Stimulated activated CD4-positive, alpha-beta T cell treated with anti-CD3 and anti-CD28 coated beads, Interleukin-1b, Interleukin-23, amount 100 ng/mL, for 4 hours (primary cell): ENCODE measurements at regions not wholly inside any gene's neighbourhood (a gene's known extent, or its start where the extent isn't known, plus 50 kb on each side); places are given as distances from the start of the nearest gene placed in this dataset.
"Not testable (repeated sequence)": the region's sequence is repeated elsewhere in the genome, so short reads cannot be mapped to it uniquely, and the experiment has no call there.

Source experiments
- DNase-seq, 2 donors: peaks; one replicate each; pipeline ENCODE4 v3.0.0-alpha.2; 2020; ENCODE audit warnings: low read depth in 2 of 2

GRCh38 chr5:126044111-126044668, 379.0 kb upstream of the GRAMD2B start:
- no peak for DNase-seq

GRCh38 chr5:126044931-126045565, 378.2 kb upstream of the GRAMD2B start:
- DNase-seq, result no peak

GRCh38 chr5:126046318-126046717, 376.9 kb upstream of the GRAMD2B start:
- no peak for DNase-seq

- DNase-seq, result no peak
Observed at GRCh38 chr5:126046846-126047571, 376.2 kb upstream of the GRAMD2B start.

- DNase-seq, result no peak
Observed at GRCh38 chr5:126052120-126052519, 371.1 kb upstream of the GRAMD2B start.

- no peak for DNase-seq
Observed at GRCh38 chr5:126052791-126053190, 370.4 kb upstream of the GRAMD2B start.

- no peak for DNase-seq
Observed at GRCh38 chr5:126053630-126054029, 369.6 kb upstream of the GRAMD2B start.

GRCh38 chr5:126054577-126055347, 368.4 kb upstream of the GRAMD2B start:
- DNase-seq, result no peak

GRCh38 chr5:126055348-126055729, 367.9 kb upstream of the GRAMD2B start:
- no peak for DNase-seq

GRCh38 chr5:126056352-126056751, 366.9 kb upstream of the GRAMD2B start:
- no peak for DNase-seq

GRCh38 chr5:126056851-126057622, 366.2 kb upstream of the GRAMD2B start:
- DNase-seq, result no peak

- DNase-seq, result not testable (repeated sequence)
Observed at GRCh38 chr5:126058392-126058791, 364.8 kb upstream of the GRAMD2B start.

GRCh38 chr5:126062398-126063221, 360.6 kb upstream of the GRAMD2B start:
- no peak for DNase-seq

- DNase-seq, result no peak
Observed at GRCh38 chr5:126065061-126065460, 358.1 kb upstream of the GRAMD2B start.

- DNase-seq, result no peak
Observed at GRCh38 chr5:126066836-126067235, 356.4 kb upstream of the GRAMD2B start.

GRCh38 chr5:126067404-126067803, 355.8 kb upstream of the GRAMD2B start:
- DNase-seq, result no peak

GRCh38 chr5:126069329-126069728, 353.9 kb upstream of the GRAMD2B start:
- DNase-seq, result no peak

- DNase-seq, result no peak
Observed at GRCh38 chr5:126070481-126070880, 352.7 kb upstream of the GRAMD2B start.

- no peak for DNase-seq
Observed at GRCh38 chr5:126074538-126074937, 348.7 kb upstream of the GRAMD2B start.

GRCh38 chr5:126079266-126079665, 343.9 kb upstream of the GRAMD2B start:
- DNase-seq, result no peak

GRCh38 chr5:126081209-126081608, 342.0 kb upstream of the GRAMD2B start:
- DNase-seq, result no peak
